ENCODE measurements at regions not wholly inside any gene's neighbourhood (a gene's known extent, or its start where the extent isn't known, plus 50 kb on each side); places are given as distances from the start of the nearest gene placed in this dataset.

DNA sequence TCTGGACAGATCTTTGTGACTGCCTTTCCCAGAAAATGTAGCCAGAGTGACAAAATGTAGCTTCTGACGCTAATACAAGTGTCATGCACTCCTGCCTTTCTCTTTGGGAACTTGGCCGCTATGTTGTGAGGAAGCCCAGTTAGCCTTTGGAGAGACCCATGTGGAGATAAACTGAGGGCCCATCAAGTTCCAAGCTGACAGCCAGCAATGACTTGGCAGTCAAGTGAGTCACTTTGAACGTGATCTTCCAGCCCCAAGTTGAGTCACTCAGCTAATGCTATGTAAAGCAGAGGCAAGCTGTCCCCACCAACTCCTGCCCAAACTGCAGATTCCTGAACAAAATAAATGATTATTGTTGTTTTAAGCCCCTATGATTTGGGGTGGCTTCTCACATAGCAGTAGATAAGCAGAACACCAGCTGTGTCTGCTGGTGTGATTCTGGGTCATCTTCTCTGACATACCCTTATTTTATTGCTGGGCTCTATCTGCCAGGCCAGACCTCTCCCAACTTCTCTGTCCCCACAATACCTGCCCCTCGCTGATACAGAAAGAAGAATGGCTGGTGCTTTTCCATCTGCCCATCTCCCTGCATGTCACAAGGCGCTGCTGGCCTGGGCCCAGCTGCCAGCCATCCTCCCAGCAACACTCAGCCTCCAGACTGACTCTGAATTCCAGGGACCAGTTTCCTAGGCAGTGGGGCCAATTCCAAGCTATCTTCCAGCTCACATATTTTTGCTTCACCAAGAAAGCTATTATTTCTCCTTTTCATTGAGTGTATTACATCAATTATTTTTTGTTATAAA, 274.8 kb downstream of the LRFN2 start:
- DNase-seq: no peak
- no peak for ATAC-seq

DNA sequence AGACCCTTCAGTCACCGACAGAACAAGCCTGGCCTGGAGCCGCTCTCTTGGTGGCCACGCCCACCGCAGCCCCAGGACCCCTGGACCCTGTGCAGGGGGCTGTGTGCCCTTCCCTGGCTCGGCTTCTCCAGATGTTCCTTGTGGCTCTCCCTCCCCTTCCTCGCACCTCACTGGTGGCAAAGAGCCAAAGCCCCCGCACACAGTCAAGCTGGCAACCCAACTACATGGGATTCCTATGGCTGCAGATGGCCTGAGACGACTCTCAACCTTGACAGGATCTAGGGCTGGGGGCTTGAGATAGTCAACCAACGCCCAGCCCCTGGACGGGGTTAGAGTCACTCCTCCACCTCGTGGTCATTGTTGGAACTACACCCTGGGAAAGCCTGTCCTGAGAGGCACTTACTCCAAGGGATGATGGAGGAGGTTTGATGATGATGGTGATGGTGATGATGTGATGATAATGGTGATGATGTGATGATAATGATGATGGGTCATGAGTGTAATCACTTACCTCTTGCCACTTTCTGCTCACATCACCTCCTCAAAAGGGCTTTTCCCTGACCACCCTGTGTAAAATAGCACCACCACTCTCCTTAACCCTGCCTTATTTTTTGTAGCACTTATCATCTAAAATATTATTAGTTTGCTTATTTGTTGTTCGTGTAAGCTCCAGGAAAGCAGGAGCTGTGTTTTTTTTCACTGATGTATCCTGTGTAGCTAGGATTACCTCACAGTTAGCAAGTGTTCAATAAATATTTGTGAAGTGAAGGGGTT, 278.4 kb downstream of the LRFN2 start:
- DNase-seq: peak; percentile 75

DNA sequence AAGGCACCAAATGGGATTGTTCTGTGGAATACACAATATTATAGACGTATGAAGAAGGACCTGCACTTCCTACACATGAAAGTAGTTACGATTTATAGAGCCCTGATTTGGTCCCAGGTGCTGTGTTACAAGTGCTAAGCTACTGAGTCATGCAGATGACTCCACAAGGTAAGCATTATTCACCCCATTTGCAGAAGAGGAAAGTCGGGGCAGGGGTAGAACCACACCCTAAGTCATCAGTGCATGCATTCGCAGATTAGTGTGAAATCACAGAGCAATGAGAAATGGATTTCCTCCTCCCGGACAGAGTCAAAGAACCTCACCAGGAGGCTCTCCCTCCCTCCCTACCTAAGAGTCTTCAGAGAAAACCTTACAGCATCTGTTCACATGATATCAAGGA, 279.5 kb downstream of the LRFN2 start:
- ATAC-seq (no peak), DNase-seq (no peak)

More for the DNA sequence above, 278.4 kb downstream of the LRFN2 start:
- ATAC-seq: peak; percentile 57

DNA sequence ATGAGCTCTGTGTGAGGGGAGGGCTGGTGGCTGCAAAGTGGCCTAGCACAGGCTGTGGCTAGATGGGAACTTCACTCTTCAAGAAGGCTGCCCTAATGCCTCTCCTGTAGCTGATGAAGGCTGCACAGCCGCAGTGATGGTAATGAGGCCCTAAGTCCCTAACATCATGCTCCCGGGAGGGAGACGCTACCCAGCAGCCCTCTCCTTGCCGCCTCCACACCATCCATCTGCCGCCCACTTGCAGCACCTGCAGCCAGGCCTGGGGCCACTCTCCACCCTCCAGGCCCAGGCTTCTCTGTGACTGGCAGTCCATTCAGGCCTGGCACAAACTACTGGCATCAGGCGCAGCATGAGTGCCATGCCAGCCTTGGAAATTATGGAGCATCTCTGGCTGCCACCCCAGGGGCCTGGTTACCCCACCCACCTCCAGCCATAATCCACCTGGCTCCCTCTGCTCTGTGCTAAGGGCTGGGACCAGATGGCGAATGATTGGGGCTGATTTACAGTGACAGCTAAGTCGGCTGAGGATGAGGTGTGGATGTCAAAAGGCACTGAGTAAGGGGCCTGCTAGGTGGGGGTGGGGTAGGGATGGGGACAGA, 284.2 kb downstream of the LRFN2 start:
- DNase-seq: no peak
- no peak for ATAC-seq

DNA sequence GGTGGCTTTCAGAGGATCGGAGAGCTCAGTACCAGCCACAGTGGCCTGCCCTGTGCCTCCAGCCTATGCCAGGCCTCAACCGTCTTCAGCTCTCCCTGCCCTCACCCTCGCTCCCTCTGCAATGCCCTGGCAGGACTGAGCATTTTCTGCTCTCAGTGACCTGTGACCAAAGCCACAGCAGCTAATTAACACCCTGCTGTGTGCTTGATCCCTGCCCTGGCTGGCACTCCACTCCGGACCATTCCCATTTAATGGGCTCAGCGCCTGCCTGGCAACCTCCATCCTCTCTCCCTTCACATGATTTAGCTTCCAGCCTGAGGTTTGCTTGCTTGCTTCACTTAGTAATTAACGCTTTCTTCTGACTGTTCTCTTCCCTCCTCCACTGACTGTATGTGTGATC, 287.5 kb downstream of the LRFN2 start:
- ATAC-seq: no peak
- no peak for DNase-seq

DNA sequence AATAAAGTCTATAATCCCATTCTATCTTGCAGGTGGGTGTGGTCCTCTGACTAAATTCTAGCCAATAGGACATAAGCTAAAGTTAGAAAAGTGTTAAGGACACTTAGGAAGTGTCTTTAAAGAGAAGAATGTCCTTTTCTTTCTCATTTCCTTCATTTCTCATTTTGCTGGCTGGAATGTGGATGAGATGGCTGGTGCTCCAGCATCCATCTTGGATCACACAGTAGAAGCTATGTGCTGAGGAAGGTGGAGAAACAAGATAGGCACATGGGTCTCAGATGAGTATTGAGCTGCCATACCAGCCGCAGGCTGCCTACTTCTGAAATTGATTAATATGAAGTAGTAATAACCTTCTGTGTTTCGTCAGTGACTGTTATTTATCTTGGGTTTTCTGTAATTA, 289.0 kb downstream of the LRFN2 start:
- DNase-seq (no peak), ATAC-seq (no peak)

DNA sequence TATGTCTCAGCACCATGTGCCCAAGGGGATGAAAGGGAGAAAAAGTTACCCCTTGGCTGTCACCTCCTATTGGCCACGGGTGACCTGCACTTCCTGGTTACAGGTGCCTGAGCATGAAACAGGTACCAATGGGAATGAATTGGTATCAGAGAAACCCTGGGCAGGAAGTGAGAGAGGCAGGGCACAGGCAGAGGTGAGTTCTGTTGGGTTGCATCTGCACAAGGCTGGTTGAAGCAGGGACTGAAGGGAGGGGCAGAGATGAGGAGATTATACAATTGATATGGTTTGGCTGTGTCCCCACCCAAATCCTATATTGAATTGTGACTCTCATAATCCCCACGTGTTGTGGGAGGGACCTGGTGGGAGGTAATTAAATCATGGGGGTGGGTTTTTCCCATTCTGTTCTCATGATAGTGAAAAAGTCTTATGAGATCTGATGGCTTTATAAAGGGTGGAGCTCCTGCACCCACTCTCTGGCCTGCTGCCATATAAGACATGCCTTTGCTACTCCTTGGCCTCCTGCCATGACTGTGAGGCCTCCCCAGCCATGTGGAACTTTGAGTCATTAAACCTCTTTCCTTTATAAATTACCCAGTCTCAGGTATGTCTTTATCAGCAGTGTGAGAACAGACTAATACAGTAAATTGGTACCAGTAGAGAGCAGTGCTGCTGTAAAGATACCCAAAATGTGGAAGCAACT, 291.8 kb downstream of the LRFN2 start:
- ATAC-seq: no peak
- DNase-seq: peak; percentile 3

DNA sequence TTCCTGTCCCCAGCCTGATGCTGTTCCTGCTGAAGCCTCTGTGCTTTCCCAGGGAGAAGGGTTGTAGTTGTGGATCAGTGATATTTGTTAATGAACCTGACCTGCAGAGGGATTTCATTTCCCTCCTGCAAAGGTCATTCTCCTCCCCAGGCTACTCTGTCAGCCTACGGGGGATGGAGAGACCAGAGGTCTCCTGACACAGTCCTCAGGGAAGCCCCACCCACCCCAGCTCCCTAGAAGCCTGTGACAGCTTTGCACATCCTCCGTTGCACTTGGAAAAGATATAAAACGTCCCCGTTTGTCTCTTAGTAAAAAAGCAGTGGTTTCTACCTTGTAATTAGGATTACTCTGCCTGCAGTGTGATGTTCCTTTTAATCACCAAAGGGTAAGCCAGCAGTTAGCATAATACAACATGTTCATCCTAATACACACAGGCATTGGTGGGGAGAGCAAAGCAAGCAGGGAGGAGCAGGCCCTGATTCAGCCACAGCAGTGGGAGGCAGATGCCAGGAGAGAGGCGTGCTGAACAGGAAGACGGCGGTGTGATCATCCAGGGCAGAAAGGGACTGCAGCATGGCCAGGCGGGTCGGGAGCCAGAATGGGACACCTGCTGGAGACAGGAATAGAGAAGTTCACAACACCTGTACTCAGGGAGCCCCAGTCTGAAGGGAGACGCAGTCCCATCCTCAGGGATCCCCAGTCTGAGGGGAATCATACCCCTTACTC, 293.5 kb downstream of the LRFN2 start:
- ATAC-seq (no peak), DNase-seq (no peak)

DNA sequence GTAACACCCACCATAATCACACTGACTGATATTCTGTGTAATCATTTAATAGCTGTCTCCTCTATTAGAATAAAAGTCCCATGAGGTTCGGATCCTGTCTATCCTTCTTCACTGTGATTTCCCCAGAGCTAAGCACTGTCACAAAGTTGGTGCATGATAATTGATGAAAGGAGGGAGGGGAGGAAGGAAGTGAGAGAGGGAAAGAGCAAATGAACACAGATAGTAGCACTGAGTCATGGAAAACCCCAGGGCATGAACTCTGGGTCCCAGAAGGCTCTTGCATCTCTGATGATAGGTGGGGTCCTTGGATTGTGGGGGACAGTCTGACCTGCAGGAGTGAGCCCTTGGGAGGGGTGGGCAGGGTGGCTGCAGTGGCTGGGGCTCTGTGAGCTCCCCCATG, 294.1 kb downstream of the LRFN2 start:
- DNase-seq: no peak
- no peak for ATAC-seq

DNA sequence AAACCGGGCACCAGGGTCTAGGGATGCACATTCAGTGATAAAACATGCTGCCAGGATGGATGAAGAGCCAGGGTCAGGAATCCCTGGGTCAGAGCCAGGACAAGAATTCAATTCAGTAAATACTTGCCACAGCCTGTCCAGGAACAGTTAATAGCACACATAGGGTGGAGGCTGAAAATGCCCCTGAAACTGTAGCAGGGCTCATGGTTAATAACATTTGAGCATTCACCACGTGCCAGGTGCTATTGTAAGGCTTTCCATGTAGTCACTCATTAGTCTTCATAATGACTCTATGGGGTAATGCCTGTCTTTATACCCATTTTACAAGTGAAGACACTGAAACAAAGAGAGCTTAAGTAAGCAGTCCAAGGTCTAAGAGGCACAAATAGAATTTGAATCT, 296.3 kb downstream of the LRFN2 start:
- no peak for ATAC-seq
- DNase-seq: no peak

DNA sequence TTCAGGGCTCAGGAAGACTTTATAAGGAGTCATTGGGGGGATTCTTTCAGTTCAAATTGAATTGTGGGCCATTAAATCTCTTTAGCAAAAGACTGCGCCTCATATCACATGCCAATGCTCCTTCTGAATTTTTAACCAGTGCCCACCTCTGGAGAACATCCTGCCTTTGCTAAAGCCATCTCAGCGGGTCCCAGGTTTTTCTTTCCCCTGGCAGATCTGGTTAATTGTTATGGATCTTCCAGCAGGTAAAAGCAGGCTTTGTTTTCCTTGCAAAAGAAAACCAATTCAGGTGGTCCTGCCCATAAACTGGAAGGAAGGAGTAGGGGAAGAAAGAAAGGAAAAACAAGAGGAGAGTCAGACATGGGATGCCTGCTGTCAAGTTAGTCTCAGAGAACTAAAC, 298.2 kb downstream of the LRFN2 start:
- no peak for ATAC-seq
- no peak for DNase-seq

DNA sequence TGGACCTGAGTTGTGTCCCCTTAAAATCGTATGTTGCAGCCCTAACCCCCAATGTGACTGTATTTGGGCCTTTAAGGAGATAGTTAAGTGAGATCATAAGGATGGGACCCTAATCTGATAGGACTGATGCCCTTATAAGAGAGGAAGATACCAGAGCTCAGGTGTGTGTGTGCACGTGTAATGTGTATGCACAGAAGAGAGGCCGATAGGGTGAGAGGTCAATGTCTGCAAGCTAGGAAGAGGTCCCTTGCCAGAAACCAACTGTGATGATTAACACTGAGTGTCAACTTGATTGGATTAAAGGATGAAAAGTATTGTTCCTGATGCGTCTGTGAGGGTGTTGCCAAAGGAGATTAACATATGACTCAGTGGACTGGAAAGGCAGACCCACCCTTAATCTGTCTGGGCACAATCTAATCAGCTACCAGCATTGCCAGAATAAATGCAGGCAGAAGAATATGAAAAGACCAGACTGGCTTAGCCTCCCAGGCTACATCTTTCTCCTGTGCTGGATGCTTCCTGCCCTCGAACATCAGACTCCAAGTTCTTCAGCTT, 299.8 kb downstream of the LRFN2 start:
- ATAC-seq: no peak
- DNase-seq: no peak

DNA sequence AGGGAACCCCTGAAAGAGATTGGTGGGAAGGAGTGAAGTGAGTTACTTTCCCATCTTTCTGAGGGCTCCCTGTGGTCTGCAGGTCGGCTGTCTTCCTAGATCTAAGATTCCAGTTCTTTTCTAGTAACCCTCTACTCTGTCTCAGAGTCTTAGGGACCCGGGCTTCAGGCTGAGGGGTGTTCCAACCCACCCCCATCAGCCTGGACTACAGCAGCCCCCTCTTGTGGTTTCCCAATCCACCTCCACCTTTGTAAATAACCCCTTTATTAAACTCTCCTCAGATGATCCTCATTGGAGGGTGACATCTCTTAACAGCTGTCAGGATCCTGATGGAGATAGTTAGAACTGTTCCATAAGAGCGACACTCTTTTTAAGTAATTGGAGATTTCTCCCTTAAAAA, 300.4 kb downstream of the LRFN2 start:
- no peak for DNase-seq
- no peak for ATAC-seq

DNA sequence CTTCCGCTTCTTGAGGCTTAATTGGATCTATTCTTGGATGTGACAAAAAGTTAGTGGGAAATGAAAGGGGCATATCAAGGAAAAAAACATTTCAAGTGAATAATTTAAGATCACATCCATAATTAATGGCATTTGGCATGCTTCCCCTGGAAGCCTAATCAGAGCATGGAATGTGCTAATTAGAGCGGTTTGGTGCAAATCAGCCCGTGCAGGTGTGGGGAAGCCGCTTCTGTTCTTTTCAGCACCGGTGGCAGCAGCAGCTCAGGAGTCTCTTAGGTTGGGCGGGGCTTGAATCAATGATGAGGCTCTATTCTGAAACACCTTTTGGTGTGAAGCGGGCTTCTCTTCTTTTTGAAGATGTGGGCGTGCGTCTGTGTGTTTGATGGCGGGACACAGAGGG, 301.2 kb downstream of the LRFN2 start:
- DNase-seq (no peak), ATAC-seq (no peak)

DNA sequence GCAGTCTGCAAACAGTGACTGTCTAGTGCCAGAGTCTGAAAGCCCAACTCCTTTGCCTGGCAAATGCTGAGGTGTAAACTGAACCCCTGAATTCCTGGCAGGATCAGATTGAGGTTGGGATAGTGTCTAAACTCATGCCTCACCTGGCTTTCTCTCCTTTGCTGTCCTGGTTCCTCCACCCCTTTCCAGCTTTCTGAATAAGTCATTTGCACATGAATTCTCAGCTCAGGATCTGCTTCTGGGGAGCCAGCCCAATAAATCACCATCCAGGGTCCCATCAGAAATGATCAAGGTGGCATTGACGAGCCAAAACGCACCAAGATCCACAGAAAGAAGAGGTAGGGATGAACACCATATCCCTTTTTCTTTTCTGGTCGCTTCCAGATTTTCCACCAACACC, 301.6 kb downstream of the LRFN2 start:
- ATAC-seq (no peak), DNase-seq (no peak)

DNA sequence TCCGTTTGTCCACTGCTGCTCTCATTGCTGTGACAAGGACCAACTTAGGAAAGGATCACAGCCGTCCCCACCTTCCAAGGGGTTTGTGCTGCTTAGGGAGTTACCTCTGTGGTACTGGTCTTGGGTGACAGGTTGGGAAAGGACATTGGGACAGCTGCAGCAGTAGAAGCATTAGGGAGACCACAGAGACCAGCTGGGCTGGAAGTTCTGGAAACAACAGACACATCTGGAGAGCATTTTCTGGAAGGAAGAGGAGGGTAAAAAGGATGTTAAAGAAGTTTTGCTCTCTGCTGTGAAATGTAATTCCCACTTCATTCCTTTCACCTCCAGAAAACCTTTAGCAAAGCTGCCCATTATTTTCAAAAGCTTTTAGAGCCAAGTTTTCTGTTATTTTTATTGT, 304.2 kb downstream of the LRFN2 start:
- DNase-seq (no peak), ATAC-seq (no peak)

DNA sequence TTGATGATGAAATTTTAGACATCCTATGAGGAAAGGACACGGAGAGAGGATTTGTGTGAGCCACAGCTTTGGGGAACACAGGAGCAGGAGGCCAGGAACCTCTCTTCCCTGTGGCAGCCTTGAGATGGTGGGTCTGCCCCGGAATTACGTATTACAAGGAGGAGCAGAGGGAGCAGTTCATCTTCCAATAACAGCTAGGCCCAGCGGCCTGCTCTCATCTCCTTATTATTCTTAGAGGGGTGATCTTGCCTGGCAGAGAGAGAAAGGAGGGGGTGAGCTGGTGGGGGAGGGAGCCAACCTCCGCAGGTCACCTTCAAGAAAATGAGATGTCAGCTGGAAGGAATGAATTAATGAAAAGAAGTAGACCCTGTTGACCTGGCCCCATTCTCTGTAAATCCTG, 305.8 kb downstream of the LRFN2 start:
- ATAC-seq: no peak
- no peak for DNase-seq

DNA sequence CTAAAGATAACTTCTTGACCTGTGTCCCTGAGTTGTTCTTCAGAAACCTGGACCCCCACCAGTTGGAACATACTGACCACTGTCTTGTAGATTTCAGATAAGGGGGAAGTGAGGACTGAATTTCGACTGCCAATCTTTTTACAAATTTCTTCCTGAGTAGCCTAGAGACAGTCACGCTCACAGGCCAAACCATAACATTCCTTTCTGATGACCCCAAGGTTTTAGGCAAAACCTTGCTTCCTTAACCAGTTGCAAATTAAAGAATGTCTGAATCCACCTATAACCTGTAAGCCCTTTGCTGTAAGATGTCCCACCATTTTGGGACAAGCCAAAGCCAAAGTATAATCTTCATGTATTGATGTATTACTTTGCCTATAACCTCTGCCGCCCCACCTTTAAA, 306.9 kb downstream of the LRFN2 start:
- no peak for ATAC-seq
- DNase-seq: no peak

DNA sequence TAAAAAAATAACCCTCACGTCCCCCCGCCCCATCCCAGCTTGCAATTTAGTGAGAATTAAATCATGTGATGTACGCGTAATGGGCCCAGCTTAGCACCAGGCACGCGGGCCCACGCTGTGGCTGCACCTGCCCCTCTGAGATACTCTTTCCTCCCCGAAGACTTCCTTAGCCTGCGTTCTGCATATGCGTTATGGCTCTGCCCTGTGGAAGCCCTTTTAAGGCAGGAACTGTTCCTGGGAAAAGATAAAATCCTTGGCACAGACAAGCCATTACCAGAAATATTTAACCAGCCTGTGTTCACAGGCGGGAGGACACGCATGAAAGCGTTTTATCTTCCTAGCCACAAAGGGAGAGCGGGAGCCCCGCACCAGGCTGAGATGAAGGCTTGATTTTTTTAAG, 311.0 kb downstream of the LRFN2 start:
- no peak for DNase-seq
- no peak for ATAC-seq

DNA sequence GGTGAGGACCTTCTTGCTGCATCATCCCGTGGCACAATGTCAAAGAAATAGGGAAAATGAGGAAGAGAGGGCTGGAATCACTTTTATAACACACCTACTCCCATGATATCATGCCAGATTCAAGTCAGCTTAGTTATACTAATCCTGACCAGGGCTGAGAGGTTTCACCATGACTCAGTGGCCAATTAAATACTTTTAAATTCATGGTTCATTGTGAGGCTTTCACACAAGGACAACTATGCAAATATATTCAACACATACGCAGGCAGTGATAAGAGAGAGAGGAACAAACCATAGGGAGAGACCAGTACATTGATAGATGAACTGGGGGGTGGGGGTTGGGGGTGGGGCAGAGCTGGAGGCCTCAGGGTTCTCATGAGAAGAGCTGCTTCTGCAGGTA, 313.1 kb downstream of the LRFN2 start:
- ATAC-seq: no peak

DNA sequence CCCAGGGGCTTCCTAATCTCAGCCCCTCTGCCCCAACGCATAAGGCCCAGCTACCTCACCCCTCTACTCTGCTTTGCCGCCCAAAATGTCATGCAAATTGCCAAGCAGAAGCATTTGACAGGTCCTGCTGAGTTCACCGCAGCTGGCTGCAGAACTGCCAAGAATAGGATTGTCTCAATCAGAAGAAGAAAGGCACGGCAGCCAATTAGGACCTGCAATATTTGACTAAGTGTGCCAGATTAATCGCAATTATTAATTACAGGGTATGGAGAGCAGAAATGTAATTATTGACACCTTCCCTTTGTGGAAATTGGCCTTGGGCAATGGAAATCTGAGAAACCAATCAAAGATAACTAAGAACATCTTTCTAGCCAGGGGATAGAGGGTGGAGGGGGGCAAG, 318.6 kb downstream of the LRFN2 start:
- ATAC-seq: no peak
- no peak for DNase-seq

More for the DNA sequence above, 313.1 kb downstream of the LRFN2 start:
- DNase-seq: no peak

DNA sequence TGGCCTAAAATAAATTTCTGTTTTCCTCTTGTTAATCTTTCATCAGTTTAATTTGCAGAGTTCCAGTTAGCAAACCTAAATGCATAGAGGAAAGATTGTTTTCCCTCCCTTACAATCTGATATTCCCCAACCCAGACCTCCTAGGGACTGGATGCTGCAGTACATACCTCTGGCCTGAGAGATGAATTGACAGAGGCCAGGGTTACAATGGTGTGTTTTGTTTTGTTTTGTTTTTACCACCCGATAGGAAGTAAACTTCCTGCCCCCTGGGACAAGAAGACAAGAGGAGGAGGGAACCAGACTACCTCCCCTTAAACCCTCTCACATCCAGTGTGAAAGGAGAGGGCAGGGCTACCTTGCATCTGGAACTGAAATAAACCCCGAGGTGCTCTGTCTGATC, 319.0 kb downstream of the LRFN2 start:
- DNase-seq (no peak), ATAC-seq (no peak)

All from stimulated activated naive CD8-positive, alpha-beta T cell treated with anti-CD3 and anti-CD28 coated beads, Interleukin-15, Interleukin-2, amounts not matched to agents 100 U/mL and 50 U/mL, for 24 hours (primary cell).